ENCODE measurements at regions not wholly inside any gene's neighbourhood (a gene's known extent, or its start where the extent isn't known, plus 50 kb on each side); places are given as distances from the start of the nearest gene placed in this dataset.

DNA sequence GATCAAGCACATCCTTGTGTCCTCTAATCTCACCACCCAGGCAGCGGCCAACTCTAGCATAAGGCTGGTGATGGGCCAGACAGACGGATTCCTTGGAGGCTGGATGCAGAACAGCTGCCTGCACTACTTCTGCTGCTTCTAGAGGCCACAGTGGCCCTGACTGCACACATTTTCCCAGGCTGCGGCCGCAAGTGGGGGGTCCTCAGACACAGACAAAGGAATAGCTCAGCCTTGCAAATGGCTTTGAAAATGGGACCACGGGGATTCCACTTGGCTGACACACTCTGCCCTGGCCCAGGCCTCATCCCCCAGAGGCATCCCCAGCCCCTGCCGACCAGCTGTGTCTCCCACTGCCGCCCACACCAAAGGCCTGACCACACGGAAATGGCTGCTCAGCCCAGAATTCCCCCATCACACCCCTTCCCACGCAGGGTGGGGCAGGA lies 540.8 kb downstream of the BNC2 start:
- TF ChIP-seq, protein P1, sequence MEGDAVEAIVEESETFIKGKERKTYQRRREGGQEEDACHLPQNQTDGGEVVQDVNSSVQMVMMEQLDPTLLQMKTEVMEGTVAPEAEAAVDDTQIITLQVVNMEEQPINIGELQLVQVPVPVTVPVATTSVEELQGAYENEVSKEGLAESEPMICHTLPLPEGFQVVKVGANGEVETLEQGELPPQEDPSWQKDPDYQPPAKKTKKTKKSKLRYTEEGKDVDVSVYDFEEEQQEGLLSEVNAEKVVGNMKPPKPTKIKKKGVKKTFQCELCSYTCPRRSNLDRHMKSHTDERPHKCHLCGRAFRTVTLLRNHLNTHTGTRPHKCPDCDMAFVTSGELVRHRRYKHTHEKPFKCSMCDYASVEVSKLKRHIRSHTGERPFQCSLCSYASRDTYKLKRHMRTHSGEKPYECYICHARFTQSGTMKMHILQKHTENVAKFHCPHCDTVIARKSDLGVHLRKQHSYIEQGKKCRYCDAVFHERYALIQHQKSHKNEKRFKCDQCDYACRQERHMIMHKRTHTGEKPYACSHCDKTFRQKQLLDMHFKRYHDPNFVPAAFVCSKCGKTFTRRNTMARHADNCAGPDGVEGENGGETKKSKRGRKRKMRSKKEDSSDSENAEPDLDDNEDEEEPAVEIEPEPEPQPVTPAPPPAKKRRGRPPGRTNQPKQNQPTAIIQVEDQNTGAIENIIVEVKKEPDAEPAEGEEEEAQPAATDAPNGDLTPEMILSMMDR (IDR thresholded peaks at IDR 0.05): no peak
- no peak for TF ChIP-seq EZH2 (IDR thresholded peaks at IDR 0.05)
